ENCODE measurements at regions not wholly inside any gene's neighbourhood (a gene's known extent, or its start where the extent isn't known, plus 50 kb on each side); places are given as distances from the start of the nearest gene placed in this dataset.

GRCh38 chr9:119577881-119578280 is 208.6 kb upstream of the BRINP1 start:
- H3K14ac ChIP-seq (ENCODE audit: low read length) = no peak overlapping the region
- H3K4me2 ChIP-seq (ENCODE audit: insufficient read depth, low read length, poor library complexity, severe bottlenecking) = no peak overlapping the region
- H2BK12ac ChIP-seq (ENCODE audit: low read length) = no peak overlapping the region
- no peak overlapping the region for H2BK120ac ChIP-seq (ENCODE audit: low read depth, low read length)
- no peaks in the 10 kb centered on the region for H3K79me1 ChIP-seq (ENCODE audit: low read depth, low read length)
- H3K4me3 ChIP-seq (ENCODE audit: low read length in 2 of 2) = no peak overlapping the region
- no peak overlapping the region for H4K91ac ChIP-seq (ENCODE audit: low read depth, low read length, poor library complexity)
- no peak overlapping the region for H3K27ac ChIP-seq (replicated peaks; ENCODE audit: low read length)
- H3K9ac ChIP-seq (ENCODE audit: low read depth, low read length, poor library complexity) = no peak overlapping the region
- H3K27me3 ChIP-seq (ENCODE audit: control insufficient read depth in 3 of 3, insufficient read depth in 3 of 3, low read depth in 1 of 3, low read length in 3 of 3) = no peaks in the 10 kb centered on the region
- no peaks in the 10 kb centered on the region for H3K4me1 ChIP-seq (ENCODE audit: control insufficient read depth in 2 of 2, insufficient read depth in 1 of 2, low read depth in 1 of 2, low read length in 2 of 2)
- WGBS, 2 donors (ENCODE audit: extremely low coverage in 2 of 2, insufficient read length in 2 of 2, insufficient replicate concordance in 1 of 2) = no CpG with 5 or more reads among the region's 1 CpG
- H3K18ac ChIP-seq (ENCODE audit: low read length) = no peak overlapping the region
- H2BK5ac ChIP-seq (ENCODE audit: low read length) = no peak overlapping the region
- no peak overlapping the region for H2AFZ ChIP-seq (ENCODE audit: low read length)
- no peak overlapping the region for H2BK15ac ChIP-seq (ENCODE audit: low read length)
- no peaks in the 10 kb centered on the region for H3K9me3 ChIP-seq (replicated peaks in 1 of 2; ENCODE audit: control insufficient read depth in 2 of 2, insufficient read depth in 1 of 2, low read depth in 1 of 2, low read length in 2 of 2)
- H2AK5ac ChIP-seq (ENCODE audit: low read depth, low read length) = no peak overlapping the region
- no peak overlapping the region for H4K8ac ChIP-seq (ENCODE audit: low read depth, low read length)
- no peak overlapping the region for H3K4ac ChIP-seq (ENCODE audit: low read length)
- H3K23ac ChIP-seq (ENCODE audit: low read depth, low read length, poor library complexity) = no peak overlapping the region
- H3K36me3 ChIP-seq (replicated peaks in 1 of 2; ENCODE audit: control insufficient read depth in 2 of 2, insufficient read depth in 2 of 2, low read length in 2 of 2) = no peaks in the 10 kb centered on the region
- no peak for DNase-seq (ENCODE audit: low spot score)

- no peaks in the 10 kb centered on the region for H3K36me3 ChIP-seq (replicated peaks in 1 of 2; ENCODE audit: control insufficient read depth in 2 of 2, insufficient read depth in 2 of 2, low read length in 2 of 2)
- H2BK120ac ChIP-seq (ENCODE audit: low read depth, low read length) = no peak overlapping the region
- H2BK12ac ChIP-seq (ENCODE audit: low read length) = no peak overlapping the region
- no peak overlapping the region for H3K23ac ChIP-seq (ENCODE audit: low read depth, low read length, poor library complexity)
- H4K8ac ChIP-seq (ENCODE audit: low read depth, low read length) = no peak overlapping the region
- no peak overlapping the region for H3K18ac ChIP-seq (ENCODE audit: low read length)
- no peak overlapping the region for H3K4me3 ChIP-seq (ENCODE audit: low read length in 2 of 2)
- no peak overlapping the region for H2AK5ac ChIP-seq (ENCODE audit: low read depth, low read length)
- WGBS, 2 donors (ENCODE audit: extremely low coverage in 2 of 2, insufficient read length in 2 of 2, insufficient replicate concordance in 1 of 2) = no CpG with 5 or more reads among the region's 5 CpGs
- H3K4ac ChIP-seq (ENCODE audit: low read length) = no peak overlapping the region
- no peak overlapping the region for H2AFZ ChIP-seq (ENCODE audit: low read length)
- H3K79me1 ChIP-seq (ENCODE audit: low read depth, low read length) = no peaks in the 10 kb centered on the region
- no peak overlapping the region for H3K9ac ChIP-seq (ENCODE audit: low read depth, low read length, poor library complexity)
- no peaks in the 10 kb centered on the region for H3K27me3 ChIP-seq (ENCODE audit: control insufficient read depth in 3 of 3, insufficient read depth in 3 of 3, low read depth in 1 of 3, low read length in 3 of 3)
- H3K4me1 ChIP-seq (ENCODE audit: control insufficient read depth in 2 of 2, insufficient read depth in 1 of 2, low read depth in 1 of 2, low read length in 2 of 2) = peaks cover 0 to 3% of the 10 kb centered on the region in 2 donors
- no peak overlapping the region for H3K27ac ChIP-seq (replicated peaks; ENCODE audit: low read length)
- no peak overlapping the region for H3K4me2 ChIP-seq (ENCODE audit: insufficient read depth, low read length, poor library complexity, severe bottlenecking)
- H3K14ac ChIP-seq (ENCODE audit: low read length) = no peak overlapping the region
- no peak overlapping the region for H2BK15ac ChIP-seq (ENCODE audit: low read length)
- H3K9me3 ChIP-seq (replicated peaks in 1 of 2; ENCODE audit: control insufficient read depth in 2 of 2, insufficient read depth in 1 of 2, low read depth in 1 of 2, low read length in 2 of 2) = no peaks in the 10 kb centered on the region
- H2BK5ac ChIP-seq (ENCODE audit: low read length) = no peak overlapping the region
- H4K91ac ChIP-seq (ENCODE audit: low read depth, low read length, poor library complexity) = no peak overlapping the region
- no peak for DNase-seq (ENCODE audit: low spot score)
Measured at GRCh38 chr9:119559986-119560385, 190.8 kb upstream of the BRINP1 start.

- H3K18ac ChIP-seq (ENCODE audit: low read length) = no peak overlapping the region
- no peak overlapping the region for H4K91ac ChIP-seq (ENCODE audit: low read depth, low read length, poor library complexity)
- H3K27me3 ChIP-seq (ENCODE audit: control insufficient read depth in 3 of 3, insufficient read depth in 3 of 3, low read depth in 1 of 3, low read length in 3 of 3) = no peaks in the 10 kb centered on the region
- H3K14ac ChIP-seq (ENCODE audit: low read length) = no peak overlapping the region
- no peak overlapping the region for H2BK5ac ChIP-seq (ENCODE audit: low read length)
- H2AFZ ChIP-seq (ENCODE audit: low read length) = no peak overlapping the region
- H3K9ac ChIP-seq (ENCODE audit: low read depth, low read length, poor library complexity) = no peak overlapping the region
- no peak overlapping the region for H2BK15ac ChIP-seq (ENCODE audit: low read length)
- H4K8ac ChIP-seq (ENCODE audit: low read depth, low read length) = no peak overlapping the region
- H3K4ac ChIP-seq (ENCODE audit: low read length) = no peak overlapping the region
- H3K79me1 ChIP-seq (ENCODE audit: low read depth, low read length) = no peaks in the 10 kb centered on the region
- H3K4me1 ChIP-seq (ENCODE audit: control insufficient read depth in 2 of 2, insufficient read depth in 1 of 2, low read depth in 1 of 2, low read length in 2 of 2) = peaks cover 0 to 3% of the 10 kb centered on the region in 2 donors
- H3K36me3 ChIP-seq (replicated peaks in 1 of 2; ENCODE audit: control insufficient read depth in 2 of 2, insufficient read depth in 2 of 2, low read length in 2 of 2) = no peaks in the 10 kb centered on the region
- H3K9me3 ChIP-seq (replicated peaks in 1 of 2; ENCODE audit: control insufficient read depth in 2 of 2, insufficient read depth in 1 of 2, low read depth in 1 of 2, low read length in 2 of 2) = no peaks in the 10 kb centered on the region
- no peak overlapping the region for H2BK120ac ChIP-seq (ENCODE audit: low read depth, low read length)
- no peak overlapping the region for H2AK5ac ChIP-seq (ENCODE audit: low read depth, low read length)
- no peak overlapping the region for H3K27ac ChIP-seq (replicated peaks; ENCODE audit: low read length)
- no peak overlapping the region for H3K4me3 ChIP-seq (ENCODE audit: low read length in 2 of 2)
- H2BK12ac ChIP-seq (ENCODE audit: low read length) = no peak overlapping the region
- no peak for DNase-seq (ENCODE audit: low spot score)
- no peak overlapping the region for H3K4me2 ChIP-seq (ENCODE audit: insufficient read depth, low read length, poor library complexity, severe bottlenecking)
- no peak overlapping the region for H3K23ac ChIP-seq (ENCODE audit: low read depth, low read length, poor library complexity)
Measured at GRCh38 chr9:119559056-119559455, 189.8 kb upstream of the BRINP1 start.

DNA sequence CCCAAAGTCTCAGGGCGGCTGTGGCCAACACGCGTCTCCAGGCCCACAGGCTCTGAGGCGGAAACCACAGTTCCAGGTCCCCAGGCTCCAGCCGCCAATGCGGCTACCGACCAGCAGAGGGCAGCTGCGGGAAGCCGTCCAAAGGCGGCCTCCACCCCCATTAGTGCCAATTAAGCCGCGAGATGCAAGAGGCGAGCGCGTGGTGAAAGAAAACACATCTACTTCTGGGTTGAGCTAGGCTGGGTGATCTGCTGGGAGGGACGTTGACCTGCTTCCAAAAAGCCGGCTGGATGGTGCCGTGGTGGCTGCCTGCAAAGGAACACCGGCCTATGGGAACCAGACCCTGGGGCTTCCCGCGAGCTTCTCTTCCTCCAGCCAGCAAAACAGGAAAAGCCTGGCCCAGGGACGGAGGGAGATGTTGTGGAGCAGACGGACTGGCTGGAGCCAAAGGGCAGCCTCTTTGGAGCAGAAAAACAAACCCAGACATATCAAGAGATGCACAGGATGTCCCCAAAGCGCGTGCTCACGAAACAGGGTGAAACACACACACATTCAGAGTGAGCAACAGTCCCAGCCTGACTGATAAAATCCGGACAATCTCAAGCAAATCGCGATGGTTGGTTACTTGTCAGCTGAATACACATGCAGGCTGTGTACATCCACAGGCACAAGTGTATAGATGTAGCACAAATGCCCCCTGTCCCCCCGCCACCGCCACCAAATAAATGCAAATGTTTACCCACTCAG is 187.1 kb upstream of the BRINP1 start:
- Histone ChIP-seq H3K9me3 (replicated peaks in 1 of 2; ENCODE audit: control insufficient read depth in 2 of 2, insufficient read depth in 1 of 2, low read depth in 1 of 2, low read length in 2 of 2) (no peaks in the 10 kb centered on the region), H3K14ac (ENCODE audit: low read length) (no peak overlapping the region), H3K4me1 (ENCODE audit: control insufficient read depth in 2 of 2, insufficient read depth in 1 of 2, low read depth in 1 of 2, low read length in 2 of 2) (peaks cover 0 to 3% of the 10 kb centered on the region in 2 donors), H2AK5ac (ENCODE audit: low read depth, low read length) (no peak overlapping the region), H4K91ac (ENCODE audit: low read depth, low read length, poor library complexity) (no peak overlapping the region), H2AFZ (ENCODE audit: low read length) (peak overlapping the region; percentile 84), H2BK15ac (ENCODE audit: low read length) (no peak overlapping the region), H3K79me1 (ENCODE audit: low read depth, low read length) (no peaks in the 10 kb centered on the region), H3K4ac (ENCODE audit: low read length) (no peak overlapping the region), H2BK5ac (ENCODE audit: low read length) (no peak overlapping the region), H3K4me2 (ENCODE audit: insufficient read depth, low read length, poor library complexity, severe bottlenecking) (peak overlapping the region; percentile 70), H2BK12ac (ENCODE audit: low read length) (peak overlapping the region; percentile 47), H3K23ac (ENCODE audit: low read depth, low read length, poor library complexity) (no peak overlapping the region), H3K4me3 (ENCODE audit: low read length in 2 of 2) (peak overlapping the region in 1 of 2 donors; percentile 9), H3K9ac (ENCODE audit: low read depth, low read length, poor library complexity) (peak overlapping the region; percentile 70), H2BK120ac (ENCODE audit: low read depth, low read length) (no peak overlapping the region), H3K36me3 (replicated peaks in 1 of 2; ENCODE audit: control insufficient read depth in 2 of 2, insufficient read depth in 2 of 2, low read length in 2 of 2) (no peaks in the 10 kb centered on the region), H3K18ac (ENCODE audit: low read length) (peak overlapping the region; percentile 84), H4K8ac (ENCODE audit: low read depth, low read length) (no peak overlapping the region), H3K27ac (replicated peaks; ENCODE audit: low read length) (no peak overlapping the region), H3K27me3 (ENCODE audit: control insufficient read depth in 3 of 3, insufficient read depth in 3 of 3, low read depth in 1 of 3, low read length in 3 of 3) (no peaks in the 10 kb centered on the region)
- DNase-seq (ENCODE audit: low spot score) = peak; percentile 71
- no CpG with 5 or more reads among the region's 31 CpGs for WGBS, 2 donors (ENCODE audit: extremely low coverage in 2 of 2, insufficient read length in 2 of 2, insufficient replicate concordance in 1 of 2)

Data from neuronal stem cell (in vitro differentiated cells).